ENCODE measurements at regions not wholly inside any gene's neighbourhood (a gene's known extent, or its start where the extent isn't known, plus 50 kb on each side); places are given as distances from the start of the nearest gene placed in this dataset.
"Not testable (repeated sequence)": the region's sequence is repeated elsewhere in the genome, so short reads cannot be mapped to it uniquely, and the experiment has no call there.

DNA sequence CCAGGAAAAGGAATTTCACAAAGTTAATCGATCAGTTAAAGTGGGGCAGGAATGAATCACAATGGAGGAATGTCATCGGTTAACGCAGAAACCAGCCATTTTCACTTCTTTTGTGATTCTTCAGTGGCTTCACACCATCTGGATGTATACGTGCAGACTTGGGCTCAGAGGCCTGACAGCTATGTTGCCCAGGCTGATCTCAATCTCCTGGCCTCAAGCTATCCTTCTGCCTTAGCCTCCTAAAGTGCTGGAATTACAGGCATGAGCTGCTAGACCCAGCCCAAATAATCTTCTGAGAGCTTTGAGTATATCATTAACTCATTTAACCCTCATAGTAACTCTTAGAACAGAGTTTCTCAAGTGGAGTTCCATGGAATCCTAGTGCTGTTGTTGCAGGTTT, 126.5 kb upstream of the VANGL1 start:
- TF ChIP-seq, protein P1, sequence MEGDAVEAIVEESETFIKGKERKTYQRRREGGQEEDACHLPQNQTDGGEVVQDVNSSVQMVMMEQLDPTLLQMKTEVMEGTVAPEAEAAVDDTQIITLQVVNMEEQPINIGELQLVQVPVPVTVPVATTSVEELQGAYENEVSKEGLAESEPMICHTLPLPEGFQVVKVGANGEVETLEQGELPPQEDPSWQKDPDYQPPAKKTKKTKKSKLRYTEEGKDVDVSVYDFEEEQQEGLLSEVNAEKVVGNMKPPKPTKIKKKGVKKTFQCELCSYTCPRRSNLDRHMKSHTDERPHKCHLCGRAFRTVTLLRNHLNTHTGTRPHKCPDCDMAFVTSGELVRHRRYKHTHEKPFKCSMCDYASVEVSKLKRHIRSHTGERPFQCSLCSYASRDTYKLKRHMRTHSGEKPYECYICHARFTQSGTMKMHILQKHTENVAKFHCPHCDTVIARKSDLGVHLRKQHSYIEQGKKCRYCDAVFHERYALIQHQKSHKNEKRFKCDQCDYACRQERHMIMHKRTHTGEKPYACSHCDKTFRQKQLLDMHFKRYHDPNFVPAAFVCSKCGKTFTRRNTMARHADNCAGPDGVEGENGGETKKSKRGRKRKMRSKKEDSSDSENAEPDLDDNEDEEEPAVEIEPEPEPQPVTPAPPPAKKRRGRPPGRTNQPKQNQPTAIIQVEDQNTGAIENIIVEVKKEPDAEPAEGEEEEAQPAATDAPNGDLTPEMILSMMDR (conservative IDR thresholded peaks at IDR 0.05; ENCODE audit: low read depth): no peak
- no peak overlapping the region for H3K27ac ChIP-seq
- ChIA-PET CTCF (interaction anchor here (0.6 kb wide), 1 partner anchor 270 kb away, joined by 4 read pairs; no protein-coding TSS in a partner anchor), POLR2A (ENCODE audit: low non-redundant PET) (no interaction called here)
- no peak for DNase-seq (ENCODE audit: low spot score)

DNA sequence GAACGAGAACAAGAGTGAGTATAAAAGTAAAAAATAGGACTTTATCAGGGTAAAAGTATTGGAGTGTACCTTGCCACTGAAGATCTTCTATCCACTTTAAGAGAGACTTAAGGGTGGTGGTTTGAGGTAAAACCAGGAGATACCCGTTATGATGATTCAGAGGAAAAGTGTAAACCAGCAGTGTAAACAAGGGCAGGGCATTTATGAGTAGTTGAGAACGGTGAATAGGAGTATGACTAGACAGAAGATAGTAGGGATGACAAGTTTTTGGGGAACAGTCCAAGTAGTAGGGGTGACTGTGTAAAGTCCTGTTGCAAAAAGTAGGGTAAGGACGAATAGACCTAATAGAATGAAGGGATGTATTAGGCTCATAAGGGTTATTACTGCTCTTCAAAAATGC, 131.5 kb upstream of the VANGL1 start:
- DNase-seq (ENCODE audit: low spot score); H3K27ac ChIP-seq; CTCF ChIA-PET; POLR2A ChIA-PET (ENCODE audit: low non-redundant PET): not testable (repeated sequence)

DNA sequence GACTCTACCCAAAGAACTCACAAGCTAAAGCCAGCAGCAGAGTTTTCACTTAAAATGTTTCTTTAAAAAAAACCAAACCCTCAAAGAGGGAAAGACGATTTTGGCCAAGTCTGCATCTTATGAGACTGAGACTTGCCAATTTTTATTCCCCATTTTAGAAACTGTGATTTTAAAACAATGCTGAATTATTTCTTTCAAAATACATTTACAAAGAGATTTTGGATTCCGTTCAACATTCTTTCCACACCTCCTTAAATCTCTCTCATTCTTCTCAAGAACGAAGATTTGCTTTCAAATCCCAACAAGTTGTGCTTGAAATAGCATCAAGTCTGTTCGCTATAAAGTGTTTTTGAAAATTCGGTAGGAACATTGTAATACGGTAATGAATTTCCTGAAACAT, 133.9 kb upstream of the VANGL1 start:
- DNase-seq (ENCODE audit: low spot score): no peak
- TF ChIP-seq, protein P1 (conservative IDR thresholded peaks at IDR 0.05; ENCODE audit: low read depth): no peak
- ChIA-PET POLR2A (ENCODE audit: low non-redundant PET) (no interaction called here), CTCF (no interaction called here)
- peak overlapping the region; percentile 74 for H3K27ac ChIP-seq

DNA sequence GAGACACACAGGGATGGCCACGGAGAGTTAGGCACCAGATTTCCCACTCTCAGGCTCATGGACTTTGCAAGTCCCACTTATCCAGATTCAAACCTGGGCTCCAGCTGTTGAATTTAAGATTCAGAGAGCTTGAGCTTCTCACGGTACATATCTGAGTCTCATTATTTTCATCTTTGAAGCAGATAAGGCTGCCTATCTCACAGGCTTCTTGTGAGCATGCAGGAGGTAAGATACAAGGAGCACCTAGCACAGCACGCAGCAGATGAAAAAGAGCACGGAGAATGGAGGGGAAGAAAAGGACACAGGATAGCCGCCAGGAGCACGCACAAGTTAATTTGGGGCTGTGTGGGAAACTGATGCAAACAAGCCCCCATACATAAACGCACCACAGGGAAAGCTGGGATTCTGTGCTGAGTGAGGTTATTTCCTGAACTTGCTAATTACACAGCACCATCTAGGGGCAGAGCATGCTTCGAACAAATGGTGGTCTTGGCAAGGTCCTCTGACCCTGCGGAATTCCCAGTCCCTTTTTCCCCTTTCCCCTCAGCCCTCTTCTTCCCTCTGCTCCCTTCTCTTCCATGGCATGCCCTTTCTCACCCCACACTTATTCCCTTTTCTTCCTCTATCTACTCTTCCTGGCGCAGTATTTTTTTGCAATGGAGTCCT, 134.7 kb upstream of the VANGL1 start:
- peak; percentile 30 for DNase-seq (ENCODE audit: low spot score)
- ChIA-PET CTCF (interaction anchor here (1.5 kb wide), 1 partner anchor 38 kb away, joined by 4 read pairs; no protein-coding TSS in a partner anchor), POLR2A (ENCODE audit: low non-redundant PET) (no interaction called here)
- TF ChIP-seq, protein P1 (conservative IDR thresholded peaks at IDR 0.05; ENCODE audit: low read depth): peak; percentile 21; the same call in 1 of the 2 replicates
- H3K27ac ChIP-seq: peak overlapping the region; percentile 74

DNA sequence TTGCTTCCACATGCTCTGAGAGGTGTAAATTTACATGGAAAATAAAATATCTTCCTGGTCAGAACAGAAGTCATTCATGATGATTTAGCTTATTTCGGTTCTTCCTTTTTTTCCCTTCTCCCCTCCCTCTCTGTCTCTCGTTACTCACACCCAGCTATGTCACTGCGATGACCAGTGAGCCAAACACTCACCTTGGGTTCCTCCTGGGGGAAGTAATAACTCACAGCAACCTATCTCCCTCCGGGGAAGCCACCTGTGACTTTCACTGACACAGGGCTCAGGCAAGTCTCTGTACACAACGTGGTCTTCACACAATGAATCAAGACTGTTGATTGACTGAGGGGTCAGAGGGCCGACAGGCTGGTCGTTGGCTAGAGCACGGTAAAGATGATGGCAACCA, 135.3 kb upstream of the VANGL1 start:
- H3K27ac ChIP-seq: peak overlapping the region; percentile 74; the same call in 1 of the 2 replicates
- CTCF ChIA-PET: interaction anchor here (1.5 kb wide), 1 partner anchor 37 kb away, joined by 4 read pairs; no protein-coding TSS in a partner anchor
- DNase-seq (ENCODE audit: low spot score): no peak
- TF ChIP-seq, protein P1 (conservative IDR thresholded peaks at IDR 0.05; ENCODE audit: low read depth): no peak
- POLR2A ChIA-PET (ENCODE audit: low non-redundant PET): no interaction called here

DNA sequence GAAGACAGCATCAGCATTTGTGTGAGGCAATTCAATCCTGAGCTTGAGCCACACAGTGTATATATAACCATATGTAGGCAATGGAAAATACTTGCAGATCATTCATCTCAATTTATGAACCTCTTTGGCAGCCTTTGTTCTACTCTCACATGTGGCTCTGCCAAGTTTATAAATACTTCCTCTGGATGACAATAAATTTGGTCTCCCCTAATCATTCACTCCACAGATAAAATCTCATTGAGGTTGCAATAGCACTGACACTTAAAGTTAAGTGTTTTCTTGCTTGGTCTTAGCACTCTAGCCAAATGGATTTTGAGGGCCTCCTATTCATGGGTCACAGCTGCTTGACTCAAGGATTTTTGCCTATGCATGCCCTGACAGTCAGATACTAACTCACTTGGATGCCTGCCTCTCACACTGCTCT, 136.6 kb upstream of the VANGL1 start:
- no peak for DNase-seq (ENCODE audit: low spot score)
- POLR2A ChIA-PET (ENCODE audit: low non-redundant PET): no interaction called here
- CTCF ChIA-PET: interaction anchor here (0.7 to 1.0 kb wide), 2 partner anchors 365 to 783 kb away, joined by 3 read pairs; no protein-coding TSS in a partner anchor
- no peak overlapping the region for H3K27ac ChIP-seq
- TF ChIP-seq, protein P1 (conservative IDR thresholded peaks at IDR 0.05; ENCODE audit: low read depth): no peak

DNA sequence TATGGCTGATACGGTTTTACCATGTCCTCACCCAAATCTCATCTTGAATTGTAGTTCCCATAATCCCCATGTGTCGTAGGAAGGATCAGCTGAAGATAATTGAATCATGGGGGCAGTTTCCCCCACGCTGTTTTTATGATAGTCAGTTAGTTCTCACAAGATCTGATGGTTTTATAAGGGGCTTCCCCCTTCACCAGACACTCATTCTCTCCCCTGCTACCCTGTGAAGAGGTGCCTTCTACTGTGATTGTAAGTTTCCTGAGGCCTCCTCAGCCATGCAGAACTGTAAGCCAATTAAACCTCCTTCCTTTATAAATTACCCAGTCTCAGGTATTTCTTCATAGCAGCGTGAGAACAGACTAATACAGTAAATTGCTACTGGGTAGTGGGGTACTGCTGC, 139.6 kb upstream of the VANGL1 start:
- POLR2A ChIA-PET (ENCODE audit: low non-redundant PET); CTCF ChIA-PET; DNase-seq (ENCODE audit: low spot score); H3K27ac ChIP-seq: not testable (repeated sequence)

All from RWPE1 (cell line).